ENCODE measurements at regions not wholly inside any gene's neighbourhood (a gene's known extent, or its start where the extent isn't known, plus 50 kb on each side); places are given as distances from the start of the nearest gene placed in this dataset.

DNA sequence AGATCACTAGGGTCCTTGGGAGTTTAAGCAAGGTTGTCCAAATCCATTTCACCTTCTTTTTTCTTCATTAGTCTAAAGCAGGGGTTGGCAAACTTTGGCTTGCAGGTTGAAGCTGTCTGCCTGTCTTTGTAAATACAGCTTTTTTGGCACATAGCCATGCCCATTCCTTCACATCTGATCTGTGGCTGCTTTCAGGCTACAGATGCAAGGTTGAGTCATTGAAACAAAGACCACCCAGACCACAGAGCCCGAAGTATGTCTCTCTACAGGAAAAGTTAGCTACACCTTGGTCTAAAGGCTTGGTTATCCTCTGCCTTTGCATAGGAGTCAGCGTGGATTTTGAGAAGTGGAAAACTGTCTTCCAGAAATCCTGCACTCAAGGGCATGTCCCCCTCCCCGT, 238.1 kb upstream of the STS start:
- Histone ChIP-seq H4K20me1 (ENCODE audit: insufficient read depth, low read length) (no peaks in the 10 kb centered on the region), H2AFZ (ENCODE audit: low read length) (no peak overlapping the region), H3K36me3 (ENCODE audit: insufficient read depth, low read length) (no peaks in the 10 kb centered on the region), H3K4me2 (ENCODE audit: insufficient read depth, low read length) (no peak overlapping the region), H3K4me3 (ENCODE audit: insufficient read depth, low read length) (no peak overlapping the region), H3K27me3 (ENCODE audit: insufficient read depth, low read length) (no peaks in the 10 kb centered on the region), H3K9me3 (ENCODE audit: low read depth, low read length) (no peaks in the 10 kb centered on the region), H3K4me1 (ENCODE audit: insufficient read depth, low read length) (no peaks in the 10 kb centered on the region), H3K79me2 (ENCODE audit: insufficient read depth, low read length) (no peaks in the 10 kb centered on the region), H3K27ac (ENCODE audit: low read depth, low read length) (no peak overlapping the region)
- TF ChIP-seq, protein P1, sequence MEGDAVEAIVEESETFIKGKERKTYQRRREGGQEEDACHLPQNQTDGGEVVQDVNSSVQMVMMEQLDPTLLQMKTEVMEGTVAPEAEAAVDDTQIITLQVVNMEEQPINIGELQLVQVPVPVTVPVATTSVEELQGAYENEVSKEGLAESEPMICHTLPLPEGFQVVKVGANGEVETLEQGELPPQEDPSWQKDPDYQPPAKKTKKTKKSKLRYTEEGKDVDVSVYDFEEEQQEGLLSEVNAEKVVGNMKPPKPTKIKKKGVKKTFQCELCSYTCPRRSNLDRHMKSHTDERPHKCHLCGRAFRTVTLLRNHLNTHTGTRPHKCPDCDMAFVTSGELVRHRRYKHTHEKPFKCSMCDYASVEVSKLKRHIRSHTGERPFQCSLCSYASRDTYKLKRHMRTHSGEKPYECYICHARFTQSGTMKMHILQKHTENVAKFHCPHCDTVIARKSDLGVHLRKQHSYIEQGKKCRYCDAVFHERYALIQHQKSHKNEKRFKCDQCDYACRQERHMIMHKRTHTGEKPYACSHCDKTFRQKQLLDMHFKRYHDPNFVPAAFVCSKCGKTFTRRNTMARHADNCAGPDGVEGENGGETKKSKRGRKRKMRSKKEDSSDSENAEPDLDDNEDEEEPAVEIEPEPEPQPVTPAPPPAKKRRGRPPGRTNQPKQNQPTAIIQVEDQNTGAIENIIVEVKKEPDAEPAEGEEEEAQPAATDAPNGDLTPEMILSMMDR (IDR thresholded peaks at IDR 0.05; ENCODE audit: extremely low read depth, low read depth, low read length): no peak
- no peak for DNase-seq (ENCODE audit: insufficient read length, low spot score, missing footprints)

DNA sequence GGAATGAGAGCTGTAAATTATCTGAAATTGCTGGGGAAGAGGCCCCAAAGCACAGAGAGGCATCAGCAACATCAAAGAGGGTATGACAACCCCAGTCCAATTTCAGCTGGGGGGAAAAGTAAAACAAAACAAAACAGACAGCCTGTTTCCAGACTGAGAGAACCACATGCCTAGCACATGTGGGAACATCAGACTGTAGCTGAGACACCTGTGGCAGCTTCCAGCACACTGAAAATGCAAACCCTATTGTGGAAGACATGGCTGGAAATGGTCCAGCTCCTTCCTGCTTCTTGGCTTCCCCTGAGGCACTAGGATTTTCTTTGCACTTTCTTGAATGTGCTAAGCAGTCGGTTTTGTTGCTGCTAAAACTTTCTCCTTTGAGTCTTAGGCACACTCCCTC, 240.9 kb upstream of the STS start:
- TF ChIP-seq, protein P1 (IDR thresholded peaks at IDR 0.05; ENCODE audit: extremely low read depth, low read depth, low read length): no peak
- Histone ChIP-seq H3K4me1 (ENCODE audit: insufficient read depth, low read length) (no peaks in the 10 kb centered on the region), H4K20me1 (ENCODE audit: insufficient read depth, low read length) (no peaks in the 10 kb centered on the region), H3K4me3 (ENCODE audit: insufficient read depth, low read length) (no peak overlapping the region), H3K27me3 (ENCODE audit: insufficient read depth, low read length) (no peaks in the 10 kb centered on the region), H2AFZ (ENCODE audit: low read length) (no peak overlapping the region), H3K27ac (ENCODE audit: low read depth, low read length) (no peak overlapping the region), H3K9me3 (ENCODE audit: low read depth, low read length) (no peaks in the 10 kb centered on the region), H3K36me3 (ENCODE audit: insufficient read depth, low read length) (no peaks in the 10 kb centered on the region), H3K79me2 (ENCODE audit: insufficient read depth, low read length) (no peaks in the 10 kb centered on the region), H3K4me2 (ENCODE audit: insufficient read depth, low read length) (no peak overlapping the region)
- no peak for DNase-seq (ENCODE audit: insufficient read length, low spot score, missing footprints)

DNA sequence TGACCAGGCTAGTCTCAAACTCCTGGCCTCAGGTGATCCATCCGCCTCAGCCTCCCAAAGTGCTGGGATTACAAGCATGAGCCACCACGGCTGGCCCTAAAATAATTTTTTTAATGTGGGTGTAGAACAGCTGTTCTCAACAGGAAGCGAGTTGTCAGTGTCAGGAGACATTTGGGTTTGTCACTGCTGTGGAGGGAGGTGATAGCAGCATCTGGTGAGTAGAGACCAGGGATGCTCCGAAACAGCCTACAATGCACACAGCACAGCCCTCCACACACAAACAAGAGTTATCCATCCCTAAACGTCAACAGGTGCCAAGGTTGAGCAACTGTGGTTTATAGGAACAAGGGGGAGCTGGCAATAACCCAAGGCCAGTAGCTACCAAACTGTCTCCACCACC, 243.4 kb upstream of the STS start:
- Histone ChIP-seq H3K4me1 (ENCODE audit: insufficient read depth, low read length) (no peaks in the 10 kb centered on the region), H3K79me2 (ENCODE audit: insufficient read depth, low read length) (no peaks in the 10 kb centered on the region), H3K36me3 (ENCODE audit: insufficient read depth, low read length) (no peaks in the 10 kb centered on the region), H3K27ac (ENCODE audit: low read depth, low read length) (no peak overlapping the region), H3K4me2 (ENCODE audit: insufficient read depth, low read length) (no peak overlapping the region), H3K27me3 (ENCODE audit: insufficient read depth, low read length) (no peaks in the 10 kb centered on the region), H4K20me1 (ENCODE audit: insufficient read depth, low read length) (no peaks in the 10 kb centered on the region), H3K9me3 (ENCODE audit: low read depth, low read length) (no peaks in the 10 kb centered on the region), H3K4me3 (ENCODE audit: insufficient read depth, low read length) (no peak overlapping the region), H2AFZ (ENCODE audit: low read length) (no peak overlapping the region)
- no peak for DNase-seq (ENCODE audit: insufficient read length, low spot score, missing footprints)
- TF ChIP-seq, protein P1 (IDR thresholded peaks at IDR 0.05; ENCODE audit: extremely low read depth, low read depth, low read length): no peak

DNA sequence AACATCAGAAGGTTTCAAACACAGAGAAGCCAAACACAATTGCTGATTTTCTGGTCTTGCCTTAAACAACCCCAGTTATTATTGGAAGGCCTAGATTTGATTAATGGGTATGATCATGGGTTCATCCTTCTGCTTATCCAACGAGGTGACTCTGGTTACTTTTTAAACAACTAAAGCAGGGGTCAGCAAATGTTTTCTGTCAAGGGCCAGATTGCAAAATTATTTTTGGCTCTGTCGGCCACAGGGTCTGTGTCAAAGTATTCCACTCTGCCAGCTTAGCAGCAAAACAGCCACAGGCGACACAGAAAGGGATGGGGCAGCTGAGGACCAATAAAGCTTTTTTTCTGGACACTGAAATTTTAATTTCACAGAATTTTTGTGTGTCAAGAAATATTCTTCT, 249.1 kb upstream of the STS start:
- H3K4me2 ChIP-seq (ENCODE audit: insufficient read depth, low read length): no peak overlapping the region

More for the DNA sequence above, 249.1 kb upstream of the STS start:
- H4K20me1 ChIP-seq (ENCODE audit: insufficient read depth, low read length): no peaks in the 10 kb centered on the region
- TF ChIP-seq, protein P1 (IDR thresholded peaks at IDR 0.05; ENCODE audit: extremely low read depth, low read depth, low read length): no peak
- H3K36me3 ChIP-seq (ENCODE audit: insufficient read depth, low read length): no peaks in the 10 kb centered on the region
- no peak overlapping the region for H2AFZ ChIP-seq (ENCODE audit: low read length)
- H3K9me3 ChIP-seq (ENCODE audit: low read depth, low read length): no peaks in the 10 kb centered on the region
- DNase-seq (ENCODE audit: insufficient read length, low spot score, missing footprints): no peak
- no peaks in the 10 kb centered on the region for H3K27me3 ChIP-seq (ENCODE audit: insufficient read depth, low read length)
- no peaks in the 10 kb centered on the region for H3K4me1 ChIP-seq (ENCODE audit: insufficient read depth, low read length)
- no peak overlapping the region for H3K4me3 ChIP-seq (ENCODE audit: insufficient read depth, low read length)
- H3K79me2 ChIP-seq (ENCODE audit: insufficient read depth, low read length): no peaks in the 10 kb centered on the region
- no peak overlapping the region for H3K27ac ChIP-seq (ENCODE audit: low read depth, low read length)

All from osteoblast (primary cell).